Endothelial cell of umbilical vein (primary cell): ENCODE measurements at regions not wholly inside any gene's neighbourhood (a gene's known extent, or its start where the extent isn't known, plus 50 kb on each side); places are given as distances from the start of the nearest gene placed in this dataset.

Experiments
- BruUV-seq: library from RNA; stranded (reverse); fragments of 400-500 nt; replicated peaks from 2 replicates; lab custom pipeline; 2021; lab: Mats Ljungman, UMichigan
- CTCF ChIA-PET: fragments of 300-600, 350-600 bp; sonication (Branson Sonifier 250); formaldehyde crosslinking; loops from one replicate; lab custom pipeline; 2021; ENCODE audit warnings: antibody characterized with exemption, inconsistent platforms; lab: Charles Lee
- POLR2A ChIA-PET: fragments of 300-600, 350-600 bp; sonication (Branson Sonifier 250); formaldehyde crosslinking; loops from one replicate; lab custom pipeline; 2021; ENCODE audit warnings: antibody characterized with exemption, inconsistent platforms; lab: Charles Lee
- DNase-seq: peaks from one replicate; pipeline ENCODE4 v3.0.0-alpha.2; 2011; ENCODE audit warnings: low read depth, low spot score
- FAIRE-seq: peaks from 2 replicates; lab custom pipeline; 2011; peaks lifted over from hg19 to GRCh38; lab: Jason Lieb, UNC
- H2AFZ ChIP-seq: 2 replicates; pipeline ENCODE4 v1.6.0; 2012; ENCODE audit warnings: low read depth, low read length, control low read depth, inconsistent platforms
- H3K27ac ChIP-seq: 2 replicates; pipeline ENCODE4 v1.5.1; 2011; ENCODE audit warnings: low read depth, mild to moderate bottlenecking, control low read depth, low read length, moderate library complexity; ENCODE audit not compliant: insufficient read depth
- H3K27me3 ChIP-seq, 2 experiments: 2 replicates each; pipeline versions ENCODE4 v1.6.0 to v1.6.1; 2011; ENCODE audit warnings: low read length in 2 of 2, mixed read lengths in 1 of 2; ENCODE audit not compliant: control insufficient read depth in 2 of 2, insufficient read depth in 2 of 2
- H3K36me3 ChIP-seq, 2 experiments: 2 replicates in 1 of 2; 3 replicates in 1 of 2; pipeline ENCODE4 v1.5.1; 2011; ENCODE audit warnings: low read length in 2 of 2, mild to moderate bottlenecking in 1 of 2, moderate library complexity in 1 of 2; ENCODE audit not compliant: control insufficient read depth in 2 of 2, insufficient read depth in 2 of 2; ENCODE audit errors: extremely low read depth in 1 of 2
- H3K4me1 ChIP-seq: 3 replicates; pipeline ENCODE4 v1.5.1; 2011; ENCODE audit warnings: mild to moderate bottlenecking, low read length; ENCODE audit not compliant: control insufficient read depth, insufficient read depth; ENCODE audit errors: extremely low read depth
- H3K4me2 ChIP-seq: 2 replicates; pipeline ENCODE4 v1.6.1; 2011; ENCODE audit warnings: low read length, control low read depth, mixed read lengths; ENCODE audit not compliant: insufficient read depth
- H3K4me3 ChIP-seq, 3 experiments: fragments of 200-600 bp in 1 of 3; sonication (generic), shearing (Covaris generic) in 1 of 3; replicated peaks in 1 of 3; 2 replicates each; pipeline ENCODE4 v1.5.1; 2011 to 2016; ENCODE audit warnings: control low read depth in 3 of 3, low read length in 3 of 3, mild to moderate bottlenecking in 2 of 3, inconsistent platforms in 1 of 3, low read depth in 1 of 3, moderate library complexity in 1 of 3; ENCODE audit not compliant: insufficient read depth in 1 of 3
- H3K79me2 ChIP-seq: 2 replicates; pipeline ENCODE4 v1.6.0; 2012; ENCODE audit warnings: low read length, inconsistent platforms; ENCODE audit not compliant: control insufficient read depth, insufficient read depth
- H3K9ac ChIP-seq: replicated peaks from 2 replicates; pipeline ENCODE3; 2011; ENCODE audit warnings: low read length, control low read depth; ENCODE audit not compliant: insufficient read depth; ENCODE audit errors: extremely low read depth
- H3K9me1 ChIP-seq: replicated peaks from 3 replicates; pipeline ENCODE4 v1.6.0; 2011; ENCODE audit warnings: mild to moderate bottlenecking, low read length; ENCODE audit not compliant: control insufficient read depth, insufficient read depth; ENCODE audit errors: extremely low read depth
- H3K9me3 ChIP-seq: replicated peaks from 2 replicates; pipeline ENCODE4 v1.5.1; 2012; ENCODE audit warnings: low read length, inconsistent platforms; ENCODE audit not compliant: control insufficient read depth, insufficient read depth
- H4K20me1 ChIP-seq: replicated peaks from 2 replicates; pipeline ENCODE3; 2011; ENCODE audit warnings: mild to moderate bottlenecking, low read length; ENCODE audit not compliant: control insufficient read depth, insufficient read depth; ENCODE audit errors: extremely low read depth
- EZH2 ChIP-seq: IDR thresholded peaks from 2 replicates; pipeline ENCODE4 v1.6.1; 2012; ENCODE audit warnings: borderline replicate concordance, low read depth, mild to moderate bottlenecking, moderate library complexity, low read length, inconsistent platforms; ENCODE audit not compliant: severe bottlenecking
- FOS ChIP-seq: IDR thresholded peaks from 2 replicates; pipeline ENCODE4 v1.6.1; 2011; ENCODE audit warnings: mild to moderate bottlenecking, low read length, moderate library complexity, borderline replicate concordance; ENCODE audit not compliant: insufficient read depth
- GATA2 ChIP-seq: IDR thresholded peaks from 2 replicates; pipeline ENCODE4 v1.7.0; 2011; ENCODE audit warnings: low read depth, mild to moderate bottlenecking, moderate library complexity, mixed read lengths, low read length; ENCODE audit not compliant: insufficient read length, insufficient read depth
- JUN ChIP-seq: IDR thresholded peaks from 2 replicates; pipeline ENCODE4 v1.6.1; 2011; ENCODE audit warnings: borderline replicate concordance, low read depth; ENCODE audit not compliant: insufficient read length, insufficient read depth
- MYC ChIP-seq: IDR thresholded peaks from one replicate; pipeline ENCODE4 v1.6.1; 2011; ENCODE audit warnings: mild to moderate bottlenecking, low read depth, low read length
- POLR2A ChIP-seq: IDR thresholded peaks from 2 replicates; pipeline ENCODE4 v1.6.1; 2012; ENCODE audit warnings: low read depth, mild to moderate bottlenecking, control low read depth, low read length
- POLR2AphosphoS5 ChIP-seq: IDR thresholded peaks from 2 replicates; pipeline ENCODE4 v1.6.1; 2012; ENCODE audit warnings: low read depth, mild to moderate bottlenecking, control low read depth, low read length, moderate library complexity; ENCODE audit not compliant: insufficient read depth
- dilution Hi-C: fragments of 300-500 bp; cut with MboI; formaldehyde crosslinking; loops from one replicate; pipeline ENCODE4 v1.15.0; 2019; ENCODE audit warnings: low sequenced_read_pairs; ENCODE audit not compliant: extremely low pct_ligation_motif_present
- intact Hi-C: fragments of 100-400 bp; cut with micrococcal nuclease; formaldehyde crosslinking; loops from one replicate; pipeline ENCODE4 v1.10.0; 2022
- TF ChIP-seq, protein P1 (sequence below), 2 donors: IDR thresholded peaks; 1 replicate in 1 of 2; 2 replicates in 1 of 2; pipeline ENCODE4 v1.5.1; 2011; ENCODE audit warnings: low read length in 2 of 2, mild to moderate bottlenecking in 2 of 2, moderate library complexity in 2 of 2, control low read depth in 1 of 2, inconsistent platforms in 1 of 2, low read depth in 1 of 2; ENCODE audit not compliant: insufficient read depth in 1 of 2; ENCODE audit errors: extremely low read depth in 1 of 2
- TF ChIP-seq, protein P2 (sequence below): IDR thresholded peaks from 2 replicates; pipeline ENCODE4 v1.6.1; 2011; ENCODE audit not compliant: insufficient read depth, insufficient read length

DNA sequence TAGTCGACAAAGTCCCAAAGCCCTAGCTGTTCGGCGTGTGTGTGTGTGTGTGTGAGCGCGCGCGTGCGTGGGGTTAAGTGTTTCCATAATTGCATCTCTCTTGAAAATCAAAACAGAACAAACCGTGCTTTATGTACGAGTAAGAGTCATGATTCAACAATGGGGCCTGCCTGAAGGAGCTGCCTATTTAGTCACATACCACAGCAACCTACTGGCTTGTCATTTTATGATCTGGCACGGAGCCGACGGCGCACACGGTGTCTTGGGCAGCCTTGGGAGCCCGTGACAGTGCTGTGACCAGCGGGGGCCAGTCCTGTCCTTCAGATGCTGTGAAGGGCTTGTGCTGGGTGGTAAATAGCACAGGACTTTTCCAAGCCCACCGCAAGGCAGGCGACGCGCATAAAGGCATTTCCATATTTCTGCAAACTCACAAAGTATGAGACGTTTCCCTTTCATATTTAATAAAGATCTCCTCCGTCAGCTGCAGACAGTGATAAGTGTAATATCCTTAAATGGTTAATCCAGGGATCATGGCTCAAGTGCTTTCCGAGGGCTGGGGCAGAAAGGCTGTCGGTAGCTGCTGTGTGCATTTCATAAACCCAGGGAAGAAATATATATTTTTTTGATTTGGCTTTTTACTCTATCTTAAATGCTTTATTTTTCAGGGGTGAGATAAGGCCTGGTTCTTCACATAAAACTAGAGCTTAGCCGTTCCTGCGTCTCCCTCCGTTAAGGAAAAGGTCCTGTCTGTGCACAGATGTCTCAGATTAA, 270.2 kb upstream of the IRX1 start:
- Histone ChIP-seq H3K4me3 (no peak overlapping the region), H4K20me1 (no peaks in the 10 kb centered on the region), H3K9me3 (no peaks in the 10 kb centered on the region), H3K4me1 (no peaks in the 10 kb centered on the region), H3K9me1 (no peaks in the 10 kb centered on the region), H3K79me2 (no peaks in the 10 kb centered on the region), H3K27me3 (no peaks in the 10 kb centered on the region), H3K36me3 (no peaks in the 10 kb centered on the region), H2AFZ (no peak overlapping the region), H3K9ac (no peak overlapping the region), H3K4me2 (no peak overlapping the region), H3K27ac (no peak overlapping the region)
- intact Hi-C loops (no loop called here), dilution Hi-C loops (no loop called here)
- POLR2A ChIA-PET, result no interaction called here
- DNase-seq (no peak), FAIRE-seq (no peak)
- CTCF ChIA-PET, result no interaction called here
- TF ChIP-seq POLR2AphosphoS5, result no peak
- no peak for TF ChIP-seq JUN
- no peak for TF ChIP-seq GATA2
- no peak for TF ChIP-seq MYC
- no peak for TF ChIP-seq POLR2A
- TF ChIP-seq FOS, result no peak
- TF ChIP-seq, protein P1, sequence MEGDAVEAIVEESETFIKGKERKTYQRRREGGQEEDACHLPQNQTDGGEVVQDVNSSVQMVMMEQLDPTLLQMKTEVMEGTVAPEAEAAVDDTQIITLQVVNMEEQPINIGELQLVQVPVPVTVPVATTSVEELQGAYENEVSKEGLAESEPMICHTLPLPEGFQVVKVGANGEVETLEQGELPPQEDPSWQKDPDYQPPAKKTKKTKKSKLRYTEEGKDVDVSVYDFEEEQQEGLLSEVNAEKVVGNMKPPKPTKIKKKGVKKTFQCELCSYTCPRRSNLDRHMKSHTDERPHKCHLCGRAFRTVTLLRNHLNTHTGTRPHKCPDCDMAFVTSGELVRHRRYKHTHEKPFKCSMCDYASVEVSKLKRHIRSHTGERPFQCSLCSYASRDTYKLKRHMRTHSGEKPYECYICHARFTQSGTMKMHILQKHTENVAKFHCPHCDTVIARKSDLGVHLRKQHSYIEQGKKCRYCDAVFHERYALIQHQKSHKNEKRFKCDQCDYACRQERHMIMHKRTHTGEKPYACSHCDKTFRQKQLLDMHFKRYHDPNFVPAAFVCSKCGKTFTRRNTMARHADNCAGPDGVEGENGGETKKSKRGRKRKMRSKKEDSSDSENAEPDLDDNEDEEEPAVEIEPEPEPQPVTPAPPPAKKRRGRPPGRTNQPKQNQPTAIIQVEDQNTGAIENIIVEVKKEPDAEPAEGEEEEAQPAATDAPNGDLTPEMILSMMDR (IDR thresholded peaks at IDR 0.05; ENCODE audit: extremely low read depth in 1 of 2, insufficient read depth in 1 of 2, low read depth in 1 of 2, low read length in 2 of 2), result no peak
- no peak for TF ChIP-seq EZH2
- TF ChIP-seq, protein P2, sequence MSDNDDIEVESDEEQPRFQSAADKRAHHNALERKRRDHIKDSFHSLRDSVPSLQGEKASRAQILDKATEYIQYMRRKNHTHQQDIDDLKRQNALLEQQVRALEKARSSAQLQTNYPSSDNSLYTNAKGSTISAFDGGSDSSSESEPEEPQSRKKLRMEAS, result no peak
- BruUV-seq, result no TSS peak
